Renal pelvis (tissue), 1 donor: ENCODE measurements at regions not wholly inside any gene's neighbourhood (a gene's known extent, or its start where the extent isn't known, plus 50 kb on each side); places are given as distances from the start of the nearest gene placed in this dataset.
"Not testable (repeated sequence)": the region's sequence is repeated elsewhere in the genome, so short reads cannot be mapped to it uniquely, and the experiment has no call there.

Source experiments
- DNase-seq: peaks from one replicate; pipeline ENCODE4 v3.0.0-alpha.2; 2013

DNA sequence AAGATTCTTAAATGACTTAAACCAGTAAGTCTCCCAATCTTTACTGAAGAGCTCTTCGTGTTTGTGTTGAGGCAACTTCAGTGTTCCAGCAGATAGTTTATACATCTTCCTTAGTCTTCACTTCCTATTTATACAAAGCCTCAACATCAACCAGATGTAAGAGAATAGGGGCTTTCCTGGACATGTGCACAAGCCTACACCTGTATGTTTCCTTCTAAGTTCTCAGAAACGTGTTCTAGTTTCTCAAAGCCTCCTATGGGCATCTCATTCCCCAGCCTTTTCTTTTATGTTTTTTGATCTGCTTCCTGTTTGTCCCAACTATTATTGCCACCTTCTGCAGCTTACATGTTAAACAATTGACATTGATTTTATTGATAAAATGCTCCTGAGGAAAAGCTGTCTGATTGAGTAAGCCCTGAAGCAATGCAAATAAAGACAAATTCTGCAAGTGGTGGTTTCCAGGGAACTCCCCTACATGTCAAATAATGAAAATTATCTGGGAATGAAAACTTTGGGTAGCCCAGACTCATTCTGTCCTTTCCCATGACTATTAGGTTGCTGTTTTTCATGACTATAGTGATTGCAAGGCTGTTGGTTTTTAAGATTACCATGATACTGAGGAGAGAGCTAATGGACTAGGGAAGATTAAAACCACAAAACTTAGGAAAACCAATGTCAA is 663.3 kb upstream of the ACVR2A start:
- DNase-seq = no peak

DNA sequence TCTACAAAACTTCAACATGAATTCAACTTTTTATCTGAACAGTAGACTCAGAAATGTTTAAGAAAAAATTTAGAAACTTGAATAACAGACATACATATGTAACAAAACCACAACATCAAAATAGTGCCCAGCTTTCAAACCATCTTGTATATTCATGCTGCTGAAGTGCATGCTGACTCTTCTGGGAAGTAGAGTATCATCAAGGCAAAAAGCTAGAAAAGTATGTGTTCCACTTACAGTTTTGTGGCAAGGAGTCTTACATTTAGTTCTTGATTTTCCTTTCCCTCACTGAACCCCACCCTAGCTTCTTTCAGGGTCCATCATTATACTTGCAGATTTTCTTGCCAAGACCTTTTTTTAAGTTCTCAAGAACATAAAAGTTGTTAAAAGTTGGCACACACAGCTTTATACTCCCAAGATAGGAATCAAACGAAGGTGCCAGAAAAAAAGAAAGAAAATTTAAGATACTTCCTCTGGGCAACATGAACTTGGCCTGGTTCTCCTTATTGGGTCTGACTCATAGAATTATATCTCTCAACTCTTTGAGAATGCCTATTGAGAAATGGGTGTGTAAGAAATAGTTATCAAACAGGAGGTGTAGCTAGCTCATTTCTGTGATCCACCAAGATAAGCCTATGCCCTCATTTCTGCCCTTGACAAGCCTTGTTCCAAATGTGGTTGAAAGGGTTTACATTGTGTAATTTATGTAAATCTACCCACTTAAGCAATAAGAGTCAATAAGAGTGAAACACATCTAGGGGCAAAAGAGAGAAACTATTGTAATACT is 667.6 kb upstream of the ACVR2A start:
- no peak for DNase-seq

- DNase-seq = no peak
Observed at GRCh38 chr2:147174824-147175254, 670.0 kb upstream of the ACVR2A start.

DNA sequence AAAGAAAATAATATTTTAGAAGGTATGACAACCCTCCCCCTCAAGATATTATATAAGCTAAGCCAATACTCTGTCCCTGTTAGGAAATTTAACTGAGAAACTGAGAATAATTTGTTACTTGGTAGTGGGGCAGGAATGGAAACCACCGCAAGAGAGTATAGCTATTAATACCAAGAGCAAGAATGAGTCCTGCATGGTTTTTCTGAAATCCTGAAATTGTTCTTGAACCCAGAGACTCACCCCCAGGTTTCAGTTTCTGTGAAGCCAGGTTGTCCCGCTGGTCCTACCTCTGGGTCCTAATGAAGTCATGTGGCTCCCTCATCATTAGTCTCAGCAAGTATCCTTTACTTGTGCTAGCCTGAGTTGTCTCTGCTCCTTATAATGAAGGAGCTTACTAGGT is 671.0 kb upstream of the ACVR2A start:
- DNase-seq = no peak

- DNase-seq = no peak
Observed at GRCh38 chr2:147173189-147173581, 671.6 kb upstream of the ACVR2A start.

DNA sequence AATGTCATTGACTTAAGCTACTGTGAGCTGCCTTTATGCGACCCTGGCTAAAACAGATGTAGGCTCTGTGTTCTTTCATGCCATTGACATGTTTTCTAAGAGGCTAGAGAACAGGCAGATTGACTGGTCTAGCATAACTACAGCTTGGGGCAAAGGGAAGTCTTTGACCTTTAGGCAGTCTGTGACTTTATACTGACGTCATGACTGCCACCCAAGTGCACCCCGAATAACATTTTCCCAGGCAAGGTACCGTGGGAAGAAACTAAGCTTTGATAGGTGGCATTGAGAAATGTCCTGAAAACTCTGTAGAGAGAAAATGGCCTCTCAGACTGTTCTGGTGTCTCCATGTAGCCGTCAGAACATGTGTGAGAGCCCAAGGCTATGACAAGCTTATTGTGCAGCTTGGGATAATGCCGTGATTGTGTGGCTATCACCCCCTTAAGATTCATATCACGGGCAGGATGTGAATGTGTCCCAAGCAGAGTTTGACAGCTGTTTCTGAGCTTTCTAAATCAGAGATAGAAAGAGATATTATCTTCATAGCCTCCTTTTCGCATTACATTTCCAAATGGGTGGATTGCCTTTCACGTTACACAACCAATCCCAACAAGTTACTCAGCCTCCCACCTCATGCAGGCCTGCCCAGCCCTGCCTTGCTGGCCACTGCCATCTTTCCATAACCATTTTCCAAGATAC is 672.2 kb upstream of the ACVR2A start:
- DNase-seq = no peak

DNA sequence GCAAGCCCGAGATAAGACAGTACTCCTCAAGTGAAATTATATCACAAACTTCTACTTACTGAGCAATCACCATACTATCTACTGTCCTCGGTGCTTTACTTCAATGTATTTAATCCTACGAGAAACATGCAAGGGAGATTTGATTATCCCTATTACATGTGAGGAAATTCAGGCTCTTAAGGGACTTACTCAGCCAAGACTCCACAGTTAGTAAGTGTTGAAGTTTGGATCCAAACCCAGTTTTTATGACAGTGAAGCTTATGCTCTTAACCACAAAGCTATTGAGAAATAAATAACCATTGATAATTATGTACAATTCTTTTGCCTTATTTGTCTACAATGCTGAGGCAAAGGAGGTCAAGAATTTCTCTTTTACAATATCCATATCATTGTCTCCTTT is 672.9 kb upstream of the ACVR2A start:
- DNase-seq = no peak

DNA sequence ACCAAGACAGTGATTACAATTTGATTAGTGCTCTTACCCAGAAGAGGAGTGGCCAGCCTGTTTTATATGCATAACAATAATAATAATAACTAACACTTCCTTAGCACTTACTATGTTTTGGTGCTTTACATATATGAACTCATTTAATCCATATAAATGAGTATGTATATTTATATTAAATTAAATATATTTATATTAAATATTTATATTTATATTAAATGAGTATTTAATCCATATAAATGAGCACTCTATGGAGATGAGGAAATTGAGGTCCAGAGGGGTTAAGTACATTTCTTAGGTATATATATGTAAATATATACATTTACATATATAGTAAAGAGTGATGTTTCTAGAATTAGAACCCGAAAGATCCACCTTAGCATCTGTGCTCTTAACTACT is 673.9 kb upstream of the ACVR2A start:
- DNase-seq = no peak

DNA sequence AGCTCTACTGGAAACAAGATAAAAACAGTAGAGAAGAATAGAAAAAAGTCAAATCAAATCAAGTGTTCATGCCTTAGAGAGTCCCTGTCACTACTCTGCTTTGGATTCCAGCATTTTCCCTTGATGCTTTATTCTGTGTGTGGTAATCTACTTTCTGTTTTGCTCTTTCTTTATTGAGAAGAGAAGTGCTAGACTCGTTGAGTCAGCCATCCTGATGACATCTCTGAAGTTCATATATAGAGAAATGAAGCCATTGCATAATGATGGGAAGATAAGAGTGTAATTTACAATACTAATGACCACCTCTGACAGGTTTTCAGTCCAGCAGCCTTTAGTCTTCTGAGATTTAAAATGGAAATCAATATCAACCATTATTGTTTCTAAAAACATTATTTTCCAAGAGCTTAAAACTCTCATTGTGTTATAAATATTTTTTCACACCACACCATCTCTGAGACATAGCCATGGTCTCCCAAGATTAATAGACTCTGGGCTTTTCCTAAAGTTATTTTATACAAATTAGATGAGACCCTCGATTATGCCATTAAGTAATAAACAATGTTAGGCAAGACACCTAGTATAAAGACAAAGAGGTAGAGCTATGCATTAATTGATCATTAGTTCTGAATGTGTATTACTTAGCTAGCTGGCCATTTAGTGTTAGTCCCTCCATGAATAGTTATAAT is 679.0 kb upstream of the ACVR2A start:
- no peak for DNase-seq

DNA sequence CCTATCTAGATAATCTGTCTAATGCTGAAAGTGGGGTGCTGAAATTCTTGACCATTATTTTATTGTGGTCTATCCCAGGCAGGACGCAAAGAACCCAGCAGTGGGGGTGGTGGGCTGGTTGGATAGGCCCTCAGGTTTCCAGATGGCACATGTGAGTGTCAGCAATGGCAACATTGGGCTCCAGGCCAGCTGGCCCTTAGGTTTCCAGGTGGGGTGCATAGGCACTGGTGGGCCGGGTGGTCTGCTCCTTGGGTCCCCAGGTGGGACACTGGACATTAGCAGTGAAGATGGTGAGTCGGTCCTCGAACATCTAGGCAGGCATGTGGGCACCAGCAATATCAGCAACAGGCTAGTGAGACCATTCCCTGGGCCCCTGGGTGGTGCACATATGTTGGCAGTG is 680.3 kb upstream of the ACVR2A start:
- DNase-seq = no peak

DNA sequence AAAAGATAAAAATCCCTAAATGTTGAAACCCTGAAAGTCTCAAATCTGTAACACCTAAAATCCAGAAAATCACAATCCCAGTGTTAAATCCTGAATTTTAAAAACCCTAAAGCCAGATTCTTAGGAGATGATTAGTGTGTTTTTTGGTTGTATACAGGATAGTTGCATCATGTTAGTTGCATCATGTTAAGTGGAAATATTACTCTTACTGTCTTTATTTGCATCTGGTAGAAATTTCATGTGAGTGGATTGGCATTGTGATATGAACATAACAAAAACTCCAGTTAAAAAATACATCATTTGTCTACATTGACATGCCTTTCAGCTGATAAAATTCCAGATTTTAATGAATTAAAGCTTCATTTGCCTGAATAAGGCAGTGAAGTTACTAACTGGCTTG is 683.1 kb upstream of the ACVR2A start:
- DNase-seq = no peak

- no peak for DNase-seq
Observed at GRCh38 chr2:147156970-147157369, 687.9 kb upstream of the ACVR2A start.

GRCh38 chr2:147150241-147150635 is 694.6 kb upstream of the ACVR2A start:
- no peak for DNase-seq

DNA sequence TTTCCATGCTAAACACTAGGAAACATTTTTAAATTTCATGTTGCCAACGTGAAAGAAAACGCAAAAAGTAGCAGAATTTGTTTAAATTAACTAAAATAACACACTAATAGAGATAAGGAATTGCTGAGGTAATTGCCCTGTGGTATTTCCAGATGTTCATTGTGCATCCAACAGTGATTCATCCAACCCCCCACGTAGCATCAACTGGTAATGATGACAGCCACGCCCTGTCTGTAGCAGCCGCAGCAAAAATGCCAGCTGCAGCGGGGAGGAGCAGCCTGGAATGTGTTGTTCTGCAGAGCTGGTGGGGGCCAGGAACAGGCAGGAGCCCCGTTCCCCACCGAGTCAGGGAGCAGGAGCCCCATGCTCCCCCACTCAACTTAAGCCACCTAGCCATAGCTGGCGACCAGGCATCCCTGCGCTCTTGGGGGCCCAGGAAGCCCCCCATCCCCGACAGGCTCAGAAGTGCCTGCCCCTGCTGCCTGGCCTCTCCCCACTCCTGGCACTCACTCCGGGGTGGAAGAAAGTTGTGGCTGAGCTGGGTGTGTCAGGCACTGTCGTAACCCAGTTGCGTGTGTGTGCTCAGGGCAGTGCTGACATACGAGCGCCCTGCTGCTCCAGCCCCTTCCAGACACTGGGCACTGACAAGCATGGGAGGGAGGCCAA is 695.1 kb upstream of the ACVR2A start:
- no peak for DNase-seq

- DNase-seq = no peak
Observed at GRCh38 chr2:147147802-147148201, 697.0 kb upstream of the ACVR2A start.

DNA sequence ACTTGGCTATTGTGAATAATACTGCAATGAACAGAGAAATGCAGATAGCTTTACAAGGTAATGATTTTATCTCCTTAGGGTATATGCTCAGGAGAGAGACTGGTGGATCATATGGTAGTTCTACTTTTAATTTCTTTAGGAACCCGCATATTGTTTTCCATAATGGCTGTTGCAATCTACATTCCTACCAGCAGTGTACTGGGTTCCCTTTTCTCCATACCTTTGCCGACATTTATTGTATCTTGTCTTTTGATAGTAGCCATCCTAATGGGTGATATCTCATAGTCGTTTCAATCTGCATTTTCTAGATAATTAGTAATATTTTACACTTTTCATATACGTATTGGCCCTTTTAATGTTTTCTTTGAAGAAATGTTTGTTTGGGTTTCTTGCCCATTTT is 702.9 kb upstream of the ACVR2A start:
- no peak for DNase-seq

DNA sequence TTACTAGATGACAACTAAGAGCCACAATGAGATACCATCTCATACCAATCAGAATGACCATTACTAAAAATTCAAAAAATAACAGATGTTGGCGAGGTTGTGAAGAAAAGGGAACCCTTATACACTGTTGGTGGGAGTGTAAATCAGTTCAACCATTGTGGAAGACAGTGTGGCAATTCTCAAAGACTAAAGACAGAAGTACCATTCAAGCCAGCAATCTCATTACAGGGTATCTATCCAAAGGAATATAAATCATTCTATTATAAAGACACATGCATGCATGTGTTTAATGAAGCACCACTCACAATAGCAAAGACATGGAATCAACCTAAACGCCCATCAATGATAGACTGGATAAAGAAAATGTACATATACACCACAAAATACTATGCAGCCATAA is 705.1 kb upstream of the ACVR2A start:
- DNase-seq = not testable (repeated sequence)

- no peak for DNase-seq
Observed at GRCh38 chr2:147137711-147138110, 707.1 kb upstream of the ACVR2A start.

GRCh38 chr2:147135376-147135775 is 709.5 kb upstream of the ACVR2A start:
- DNase-seq = peak; percentile 0

DNA sequence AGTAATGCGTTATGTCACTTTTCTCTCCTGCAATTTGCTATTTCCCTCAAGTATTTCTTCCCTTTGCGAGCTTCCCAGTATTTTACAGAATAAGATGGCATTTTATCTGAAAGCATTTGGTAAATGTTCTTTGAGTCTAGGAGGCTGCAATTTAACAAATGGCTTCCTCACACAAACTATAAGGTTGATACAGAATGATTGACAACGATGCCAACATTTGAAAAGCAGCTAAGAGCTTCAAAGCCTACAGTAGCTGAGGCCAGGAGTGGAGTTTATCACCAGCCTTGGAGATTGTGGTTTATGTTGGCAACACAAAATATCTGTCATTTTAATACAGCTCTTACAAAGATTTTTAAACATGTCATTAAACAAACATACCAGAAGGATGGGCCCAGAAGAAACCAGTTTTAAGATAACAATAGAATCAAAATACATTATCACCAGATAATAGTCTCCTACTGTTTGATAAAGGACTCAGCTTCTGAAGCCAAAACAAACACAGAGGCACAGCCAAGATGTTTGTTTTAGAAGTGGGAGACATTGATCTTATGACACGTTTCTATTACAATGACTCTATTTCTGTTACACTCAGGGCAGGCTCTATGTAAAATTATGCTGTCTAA is 711.4 kb upstream of the ACVR2A start:
- no peak for DNase-seq

DNA sequence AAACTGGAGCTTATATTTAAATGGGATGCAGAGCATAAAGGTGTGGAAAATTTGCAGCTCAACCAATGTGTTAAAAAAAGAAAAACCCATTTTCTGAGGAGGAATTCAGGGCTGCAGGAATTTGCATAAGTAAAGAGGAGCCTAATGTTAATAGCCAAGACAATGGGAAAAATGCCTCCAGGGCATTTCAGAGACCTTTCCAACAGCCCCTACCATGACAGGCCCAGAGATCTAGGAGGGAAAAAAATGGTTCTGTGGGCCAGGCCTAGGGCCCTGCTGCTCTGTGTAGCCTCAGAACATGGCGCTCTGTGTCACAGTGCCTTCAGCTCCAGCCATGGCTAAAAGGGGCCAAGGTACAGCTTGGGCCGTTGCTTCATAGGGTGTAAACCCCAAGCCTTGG is 719.7 kb upstream of the ACVR2A start:
- no peak for DNase-seq
